ENCODE measurements at regions not wholly inside any gene's neighbourhood (a gene's known extent, or its start where the extent isn't known, plus 50 kb on each side); places are given as distances from the start of the nearest gene placed in this dataset.

DNA sequence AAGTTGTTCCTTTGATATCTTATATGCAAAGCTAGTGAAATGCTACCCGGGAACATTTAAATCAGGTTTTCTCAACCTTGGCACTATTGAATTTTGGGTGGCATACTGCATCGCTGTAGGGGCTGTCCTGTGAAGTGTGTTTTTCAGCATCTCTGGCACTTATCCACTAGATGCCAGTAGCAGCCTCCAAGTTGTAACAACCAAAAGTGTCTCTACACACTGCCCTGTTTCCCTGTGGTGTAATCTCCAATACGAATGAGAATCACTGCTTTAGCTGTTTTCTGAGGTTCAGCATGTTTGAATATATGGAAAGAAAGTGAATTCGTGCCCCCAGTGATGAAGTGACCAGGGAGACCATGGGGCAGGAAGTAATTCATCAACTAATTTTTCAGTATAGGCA lies 551.6 kb upstream of the PRKX start:
- TF ChIP-seq, protein P1, sequence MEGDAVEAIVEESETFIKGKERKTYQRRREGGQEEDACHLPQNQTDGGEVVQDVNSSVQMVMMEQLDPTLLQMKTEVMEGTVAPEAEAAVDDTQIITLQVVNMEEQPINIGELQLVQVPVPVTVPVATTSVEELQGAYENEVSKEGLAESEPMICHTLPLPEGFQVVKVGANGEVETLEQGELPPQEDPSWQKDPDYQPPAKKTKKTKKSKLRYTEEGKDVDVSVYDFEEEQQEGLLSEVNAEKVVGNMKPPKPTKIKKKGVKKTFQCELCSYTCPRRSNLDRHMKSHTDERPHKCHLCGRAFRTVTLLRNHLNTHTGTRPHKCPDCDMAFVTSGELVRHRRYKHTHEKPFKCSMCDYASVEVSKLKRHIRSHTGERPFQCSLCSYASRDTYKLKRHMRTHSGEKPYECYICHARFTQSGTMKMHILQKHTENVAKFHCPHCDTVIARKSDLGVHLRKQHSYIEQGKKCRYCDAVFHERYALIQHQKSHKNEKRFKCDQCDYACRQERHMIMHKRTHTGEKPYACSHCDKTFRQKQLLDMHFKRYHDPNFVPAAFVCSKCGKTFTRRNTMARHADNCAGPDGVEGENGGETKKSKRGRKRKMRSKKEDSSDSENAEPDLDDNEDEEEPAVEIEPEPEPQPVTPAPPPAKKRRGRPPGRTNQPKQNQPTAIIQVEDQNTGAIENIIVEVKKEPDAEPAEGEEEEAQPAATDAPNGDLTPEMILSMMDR (conservative IDR thresholded peaks at IDR 0.05; ENCODE audit: low read depth): no peak
- ChIA-PET POLR2A (ENCODE audit: low non-redundant PET) (no interaction called here), CTCF (no interaction called here)
- no peak for DNase-seq (ENCODE audit: low spot score)
- no peak overlapping the region for H3K27ac ChIP-seq

DNA sequence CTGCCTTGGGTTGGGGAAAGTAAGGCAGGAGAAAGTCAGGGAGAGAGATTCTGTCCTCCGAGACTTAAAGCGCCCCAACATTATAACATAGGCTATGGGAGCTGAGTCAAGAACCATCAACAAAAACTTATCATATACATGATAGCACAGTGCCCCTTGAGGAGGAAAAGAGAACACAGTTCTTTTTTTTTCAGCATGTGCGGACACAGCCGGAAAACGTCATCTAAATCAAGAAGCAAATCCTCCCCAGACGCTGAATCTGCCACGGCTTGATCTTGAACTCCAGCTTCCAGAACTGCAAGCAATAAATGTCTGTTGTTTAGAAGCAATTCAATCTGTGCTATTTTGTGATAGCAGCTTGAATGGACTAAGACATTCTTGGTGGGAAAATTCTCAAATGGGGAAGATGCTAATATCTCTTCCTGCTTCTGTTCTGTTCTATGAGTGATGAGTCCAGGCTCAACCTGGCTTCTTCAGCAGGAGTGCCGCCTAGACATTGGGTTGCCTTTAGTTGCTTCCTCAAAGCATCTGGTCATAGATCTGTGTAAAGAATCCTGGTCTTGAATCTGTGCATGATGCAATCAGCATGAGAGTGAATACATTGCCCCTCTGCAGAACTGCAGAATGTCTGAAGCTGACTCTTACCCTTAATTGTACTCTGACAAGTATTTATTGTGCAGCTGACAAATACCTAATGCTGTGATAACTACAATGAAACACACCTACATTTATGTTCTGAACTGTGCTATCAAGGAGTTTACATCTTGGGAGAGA lies 549.8 kb upstream of the PRKX start:
- no peak for DNase-seq (ENCODE audit: low spot score)
- POLR2A ChIA-PET (ENCODE audit: low non-redundant PET): no interaction called here
- H3K27ac ChIP-seq: no peak overlapping the region
- TF ChIP-seq, protein P1 (conservative IDR thresholded peaks at IDR 0.05; ENCODE audit: low read depth): no peak
- CTCF ChIA-PET: interaction anchor here (0.8 kb wide), 1 partner anchor 967 kb away, joined by 5 read pairs; no protein-coding TSS in a partner anchor

DNA sequence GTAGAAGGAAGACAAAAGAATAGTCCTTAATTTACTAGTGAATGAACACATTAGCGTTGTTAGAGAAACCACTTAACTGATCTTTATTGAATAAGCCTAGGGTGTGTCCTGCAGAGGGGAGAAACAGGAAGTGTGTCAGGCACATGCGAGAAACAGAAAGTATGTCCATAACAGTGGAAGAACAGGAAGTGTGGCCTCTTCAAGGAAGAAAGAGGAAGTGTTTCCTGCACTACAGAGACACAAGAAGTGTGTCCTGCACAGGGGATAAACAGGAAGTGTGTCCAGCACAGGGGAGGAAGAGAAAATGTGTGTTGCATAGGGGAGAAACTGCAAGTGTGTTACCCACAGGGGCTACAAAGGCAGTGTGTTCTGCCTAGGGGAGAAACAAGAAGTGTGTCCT lies 539.6 kb upstream of the PRKX start:
- ChIA-PET CTCF (no interaction called here), POLR2A (ENCODE audit: low non-redundant PET) (no interaction called here)
- TF ChIP-seq, protein P1 (conservative IDR thresholded peaks at IDR 0.05; ENCODE audit: low read depth): no peak
- no peak overlapping the region for H3K27ac ChIP-seq
- no peak for DNase-seq (ENCODE audit: low spot score)

DNA sequence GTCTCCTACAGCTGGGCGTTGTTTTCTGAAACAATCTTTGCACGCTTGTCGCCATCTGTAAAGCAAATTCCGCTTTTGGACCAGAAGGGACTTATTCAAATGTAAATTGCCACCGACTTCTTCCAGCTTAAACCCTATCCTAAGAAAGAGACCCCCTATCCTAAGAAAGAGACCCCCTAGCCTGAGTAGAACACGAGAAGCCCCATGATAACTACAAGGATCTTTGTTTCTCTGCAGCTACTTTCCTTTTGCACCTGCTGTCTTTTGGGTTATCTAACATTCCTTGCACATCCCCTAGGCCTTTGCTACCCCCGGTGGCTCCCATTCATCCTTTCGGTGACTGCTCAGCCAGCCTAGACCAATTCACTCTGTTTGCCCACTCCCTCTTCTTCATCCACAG lies 536.0 kb upstream of the PRKX start:
- ChIA-PET POLR2A (ENCODE audit: low non-redundant PET) (no interaction called here), CTCF (no interaction called here)
- TF ChIP-seq, protein P1 (conservative IDR thresholded peaks at IDR 0.05; ENCODE audit: low read depth): no peak

DNA sequence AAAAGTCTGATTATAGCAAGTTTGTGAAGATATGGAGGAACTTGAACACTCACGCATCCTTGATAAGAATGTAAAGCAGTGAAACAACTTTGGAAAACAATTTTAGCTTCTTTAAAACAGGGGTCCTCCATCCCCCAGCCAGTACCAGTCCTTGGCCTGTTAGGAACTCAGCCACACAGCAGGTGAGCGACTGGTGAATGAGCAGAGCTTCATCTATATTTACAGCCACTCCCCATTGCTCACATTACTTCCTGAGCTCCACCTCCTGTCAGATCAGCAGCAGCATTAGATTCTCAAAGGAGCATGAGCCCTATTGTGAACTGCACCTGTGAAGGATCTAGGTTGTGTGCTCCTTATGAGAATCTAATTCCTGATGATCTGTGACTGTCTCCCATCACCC lies 530.3 kb upstream of the PRKX start:
- TF ChIP-seq, protein P1 (conservative IDR thresholded peaks at IDR 0.05; ENCODE audit: low read depth): no peak
- CTCF ChIA-PET: no interaction called here
- POLR2A ChIA-PET (ENCODE audit: low non-redundant PET): no interaction called here
- no peak for DNase-seq (ENCODE audit: low spot score)
- no peak overlapping the region for H3K27ac ChIP-seq

More for the DNA sequence above, 536.0 kb upstream of the PRKX start:
- no peak overlapping the region for H3K27ac ChIP-seq
- DNase-seq (ENCODE audit: low spot score): no peak

DNA sequence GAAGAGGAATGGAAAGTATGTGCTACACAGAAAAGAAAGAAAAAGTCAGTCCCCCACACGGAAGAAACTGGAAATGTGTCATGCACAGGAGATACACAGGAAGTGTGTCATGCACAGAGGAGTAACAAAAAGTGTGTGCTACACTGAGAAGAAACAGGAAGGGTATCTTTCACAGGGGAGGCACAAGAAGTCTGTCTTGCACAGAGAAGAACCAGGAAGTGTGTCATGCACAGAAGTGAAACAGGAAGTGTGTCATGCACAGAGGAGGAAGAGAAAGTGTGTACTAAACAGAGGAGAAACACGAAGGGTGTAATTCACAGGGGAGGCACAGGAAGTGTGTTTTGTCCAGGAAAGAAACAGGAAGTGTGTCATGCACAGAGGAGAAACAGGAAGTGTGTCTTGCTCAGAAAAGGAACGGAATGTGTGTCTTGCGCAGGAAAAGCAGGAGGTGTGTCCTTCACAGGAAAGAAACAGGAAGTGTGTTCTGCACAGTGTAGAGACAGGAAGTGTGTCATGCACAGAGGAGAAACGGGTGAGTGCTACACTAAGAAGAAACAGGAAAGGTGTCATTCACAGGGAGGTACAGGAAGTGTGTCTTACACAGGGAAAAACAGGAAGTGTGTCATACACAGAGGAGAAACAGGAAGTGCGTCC lies 527.2 kb upstream of the PRKX start:
- TF ChIP-seq, protein P1 (conservative IDR thresholded peaks at IDR 0.05; ENCODE audit: low read depth): no peak
- POLR2A ChIA-PET (ENCODE audit: low non-redundant PET): no interaction called here
- DNase-seq (ENCODE audit: low spot score): no peak
- CTCF ChIA-PET: no interaction called here
- no peak overlapping the region for H3K27ac ChIP-seq
